ENCODE measurements at regions not wholly inside any gene's neighbourhood (a gene's known extent, or its start where the extent isn't known, plus 50 kb on each side); places are given as distances from the start of the nearest gene placed in this dataset.
A peak's percentile ranks its signal among the peaks of the same experiment; 100 is the strongest.

DNA sequence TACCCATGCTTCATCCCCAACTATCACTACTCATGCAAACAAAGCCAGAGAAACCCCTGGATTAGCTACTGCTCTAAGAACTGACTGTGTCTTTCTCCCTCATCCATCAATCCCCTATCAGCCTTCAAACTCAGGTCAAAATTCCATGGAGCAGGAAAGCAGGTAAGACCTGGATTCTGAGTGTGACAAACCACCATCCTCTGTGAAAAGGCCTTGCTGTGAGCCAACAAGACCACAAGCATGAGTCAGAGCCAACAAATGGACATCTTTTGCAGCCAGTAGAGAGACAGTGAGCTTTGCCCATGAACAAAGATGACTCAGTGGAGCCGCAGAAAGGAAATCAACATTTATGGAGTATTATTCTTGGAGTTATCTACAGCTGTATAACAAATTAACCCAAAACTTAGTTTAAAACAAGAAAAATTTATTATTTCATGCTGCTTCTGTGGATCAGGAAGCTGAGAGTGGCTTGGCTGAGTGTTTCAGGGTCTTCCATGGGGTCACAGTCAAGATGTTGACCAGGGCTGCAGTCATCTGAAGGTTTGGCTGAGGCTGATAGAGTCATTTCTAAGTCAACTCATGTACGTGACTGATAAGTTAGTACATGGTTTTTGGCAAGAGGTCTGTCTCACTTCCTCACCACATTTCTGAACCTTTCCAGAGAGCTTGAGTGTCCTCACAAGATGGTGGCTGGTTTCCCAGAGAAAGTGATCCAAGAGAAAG lies 61.1 kb downstream of the PITPNM2 start (continued):
- TF ChIP-seq HNRNPK (IDR thresholded peaks at IDR 0.05; ENCODE audit: low read depth, low read length, poor library complexity, severe bottlenecking), result no peak
- no peak for TF ChIP-seq ZNF768 (CRISPR knock-in tag; IDR thresholded peaks at IDR 0.05)
- TF ChIP-seq, protein P1, sequence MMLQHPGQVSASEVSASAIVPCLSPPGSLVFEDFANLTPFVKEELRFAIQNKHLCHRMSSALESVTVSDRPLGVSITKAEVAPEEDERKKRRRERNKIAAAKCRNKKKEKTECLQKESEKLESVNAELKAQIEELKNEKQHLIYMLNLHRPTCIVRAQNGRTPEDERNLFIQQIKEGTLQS (CRISPR knock-in tag; IDR thresholded peaks at IDR 0.05), result peak; percentile 37; the same call in 1 of the 2 replicates
- TF ChIP-seq, protein P2, sequence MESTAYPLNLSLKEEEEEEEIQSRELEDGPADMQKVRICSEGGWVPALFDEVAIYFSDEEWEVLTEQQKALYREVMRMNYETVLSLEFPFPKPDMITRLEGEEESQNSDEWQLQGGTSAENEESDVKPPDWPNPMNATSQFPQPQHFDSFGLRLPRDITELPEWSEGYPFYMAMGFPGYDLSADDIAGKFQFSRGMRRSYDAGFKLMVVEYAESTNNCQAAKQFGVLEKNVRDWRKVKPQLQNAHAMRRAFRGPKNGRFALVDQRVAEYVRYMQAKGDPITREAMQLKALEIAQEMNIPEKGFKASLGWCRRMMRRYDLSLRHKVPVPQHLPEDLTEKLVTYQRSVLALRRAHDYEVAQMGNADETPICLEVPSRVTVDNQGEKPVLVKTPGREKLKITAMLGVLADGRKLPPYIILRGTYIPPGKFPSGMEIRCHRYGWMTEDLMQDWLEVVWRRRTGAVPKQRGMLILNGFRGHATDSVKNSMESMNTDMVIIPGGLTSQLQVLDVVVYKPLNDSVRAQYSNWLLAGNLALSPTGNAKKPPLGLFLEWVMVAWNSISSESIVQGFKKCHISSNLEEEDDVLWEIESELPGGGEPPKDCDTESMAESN (CRISPR knock-in tag; conservative IDR thresholded peaks at IDR 0.05), result no peak
- no peak for TF ChIP-seq RBM39 (IDR thresholded peaks at IDR 0.05; ENCODE audit: low read depth, low read length, poor library complexity, severe bottlenecking)
- TF ChIP-seq MYC (CRISPR knock-in tag; IDR thresholded peaks at IDR 0.05; ENCODE audit: borderline replicate concordance), result no peak
- TF ChIP-seq ZNF496 (CRISPR knock-in tag; IDR thresholded peaks at IDR 0.05; ENCODE audit: insufficient replicate concordance), result no peak
- TF ChIP-seq, protein P3, sequence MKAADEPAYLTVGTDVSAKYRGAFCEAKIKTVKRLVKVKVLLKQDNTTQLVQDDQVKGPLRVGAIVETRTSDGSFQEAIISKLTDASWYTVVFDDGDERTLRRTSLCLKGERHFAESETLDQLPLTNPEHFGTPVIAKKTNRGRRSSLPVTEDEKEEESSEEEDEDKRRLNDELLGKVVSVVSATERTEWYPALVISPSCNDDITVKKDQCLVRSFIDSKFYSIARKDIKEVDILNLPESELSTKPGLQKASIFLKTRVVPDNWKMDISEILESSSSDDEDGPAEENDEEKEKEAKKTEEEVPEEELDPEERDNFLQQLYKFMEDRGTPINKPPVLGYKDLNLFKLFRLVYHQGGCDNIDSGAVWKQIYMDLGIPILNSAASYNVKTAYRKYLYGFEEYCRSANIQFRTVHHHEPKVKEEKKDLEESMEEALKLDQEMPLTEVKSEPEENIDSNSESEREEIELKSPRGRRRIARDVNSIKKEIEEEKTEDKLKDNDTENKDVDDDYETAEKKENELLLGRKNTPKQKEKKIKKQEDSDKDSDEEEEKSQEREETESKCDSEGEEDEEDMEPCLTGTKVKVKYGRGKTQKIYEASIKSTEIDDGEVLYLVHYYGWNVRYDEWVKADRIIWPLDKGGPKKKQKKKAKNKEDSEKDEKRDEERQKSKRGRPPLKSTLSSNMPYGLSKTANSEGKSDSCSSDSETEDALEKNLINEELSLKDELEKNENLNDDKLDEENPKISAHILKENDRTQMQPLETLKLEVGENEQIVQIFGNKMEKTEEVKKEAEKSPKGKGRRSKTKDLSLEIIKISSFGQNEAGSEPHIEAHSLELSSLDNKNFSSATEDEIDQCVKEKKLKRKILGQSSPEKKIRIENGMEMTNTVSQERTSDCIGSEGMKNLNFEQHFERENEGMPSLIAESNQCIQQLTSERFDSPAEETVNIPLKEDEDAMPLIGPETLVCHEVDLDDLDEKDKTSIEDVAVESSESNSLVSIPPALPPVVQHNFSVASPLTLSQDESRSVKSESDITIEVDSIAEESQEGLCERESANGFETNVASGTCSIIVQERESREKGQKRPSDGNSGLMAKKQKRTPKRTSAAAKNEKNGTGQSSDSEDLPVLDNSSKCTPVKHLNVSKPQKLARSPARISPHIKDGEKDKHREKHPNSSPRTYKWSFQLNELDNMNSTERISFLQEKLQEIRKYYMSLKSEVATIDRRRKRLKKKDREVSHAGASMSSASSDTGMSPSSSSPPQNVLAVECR (CRISPR knock-in tag; IDR thresholded peaks at IDR 0.05; ENCODE audit: borderline replicate concordance), result no peak
- no peak for TF ChIP-seq ZNF343 (CRISPR knock-in tag; IDR thresholded peaks at IDR 0.05)
- TF ChIP-seq, protein P4, sequence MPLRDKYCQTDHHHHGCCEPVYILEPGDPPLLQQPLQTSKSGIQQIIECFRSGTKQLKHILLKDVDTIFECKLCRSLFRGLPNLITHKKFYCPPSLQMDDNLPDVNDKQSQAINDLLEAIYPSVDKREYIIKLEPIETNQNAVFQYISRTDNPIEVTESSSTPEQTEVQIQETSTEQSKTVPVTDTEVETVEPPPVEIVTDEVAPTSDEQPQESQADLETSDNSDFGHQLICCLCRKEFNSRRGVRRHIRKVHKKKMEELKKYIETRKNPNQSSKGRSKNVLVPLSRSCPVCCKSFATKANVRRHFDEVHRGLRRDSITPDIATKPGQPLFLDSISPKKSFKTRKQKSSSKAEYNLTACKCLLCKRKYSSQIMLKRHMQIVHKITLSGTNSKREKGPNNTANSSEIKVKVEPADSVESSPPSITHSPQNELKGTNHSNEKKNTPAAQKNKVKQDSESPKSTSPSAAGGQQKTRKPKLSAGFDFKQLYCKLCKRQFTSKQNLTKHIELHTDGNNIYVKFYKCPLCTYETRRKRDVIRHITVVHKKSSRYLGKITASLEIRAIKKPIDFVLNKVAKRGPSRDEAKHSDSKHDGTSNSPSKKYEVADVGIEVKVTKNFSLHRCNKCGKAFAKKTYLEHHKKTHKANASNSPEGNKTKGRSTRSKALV (CRISPR knock-in tag; IDR thresholded peaks at IDR 0.05), result 0 out of 2 replicates have a peak, but pooled peaks have one; percentile 31
- TF ChIP-seq YEATS4 (CRISPR knock-in tag; IDR thresholded peaks at IDR 0.05; ENCODE audit: borderline replicate concordance), result no peak
- TF ChIP-seq, protein P5, sequence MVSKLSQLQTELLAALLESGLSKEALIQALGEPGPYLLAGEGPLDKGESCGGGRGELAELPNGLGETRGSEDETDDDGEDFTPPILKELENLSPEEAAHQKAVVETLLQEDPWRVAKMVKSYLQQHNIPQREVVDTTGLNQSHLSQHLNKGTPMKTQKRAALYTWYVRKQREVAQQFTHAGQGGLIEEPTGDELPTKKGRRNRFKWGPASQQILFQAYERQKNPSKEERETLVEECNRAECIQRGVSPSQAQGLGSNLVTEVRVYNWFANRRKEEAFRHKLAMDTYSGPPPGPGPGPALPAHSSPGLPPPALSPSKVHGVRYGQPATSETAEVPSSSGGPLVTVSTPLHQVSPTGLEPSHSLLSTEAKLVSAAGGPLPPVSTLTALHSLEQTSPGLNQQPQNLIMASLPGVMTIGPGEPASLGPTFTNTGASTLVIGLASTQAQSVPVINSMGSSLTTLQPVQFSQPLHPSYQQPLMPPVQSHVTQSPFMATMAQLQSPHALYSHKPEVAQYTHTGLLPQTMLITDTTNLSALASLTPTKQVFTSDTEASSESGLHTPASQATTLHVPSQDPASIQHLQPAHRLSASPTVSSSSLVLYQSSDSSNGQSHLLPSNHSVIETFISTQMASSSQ (IDR thresholded peaks at IDR 0.05; ENCODE audit: low read depth), result no peak
- TF ChIP-seq, protein P5 (CRISPR knock-in tag; IDR thresholded peaks at IDR 0.05; ENCODE audit: borderline replicate concordance), result no peak
- peak in 1 of 2 experiments; percentile 50; a peak in 1 of 4 replicates for TF ChIP-seq EP300 (IDR thresholded peaks at IDR 0.05; ENCODE audit: low read depth in 2 of 2, low read length in 2 of 2)
- TF ChIP-seq EP300 (CRISPR knock-in tag; IDR thresholded peaks at IDR 0.05; ENCODE audit: borderline replicate concordance), result no peak
- TF ChIP-seq MEF2D (CRISPR knock-in tag; IDR thresholded peaks at IDR 0.05), result no peak

Measured in HepG2 (cell line).